ENCODE measurements at regions not wholly inside any gene's neighbourhood (a gene's known extent, or its start where the extent isn't known, plus 50 kb on each side); places are given as distances from the start of the nearest gene placed in this dataset.

DNA sequence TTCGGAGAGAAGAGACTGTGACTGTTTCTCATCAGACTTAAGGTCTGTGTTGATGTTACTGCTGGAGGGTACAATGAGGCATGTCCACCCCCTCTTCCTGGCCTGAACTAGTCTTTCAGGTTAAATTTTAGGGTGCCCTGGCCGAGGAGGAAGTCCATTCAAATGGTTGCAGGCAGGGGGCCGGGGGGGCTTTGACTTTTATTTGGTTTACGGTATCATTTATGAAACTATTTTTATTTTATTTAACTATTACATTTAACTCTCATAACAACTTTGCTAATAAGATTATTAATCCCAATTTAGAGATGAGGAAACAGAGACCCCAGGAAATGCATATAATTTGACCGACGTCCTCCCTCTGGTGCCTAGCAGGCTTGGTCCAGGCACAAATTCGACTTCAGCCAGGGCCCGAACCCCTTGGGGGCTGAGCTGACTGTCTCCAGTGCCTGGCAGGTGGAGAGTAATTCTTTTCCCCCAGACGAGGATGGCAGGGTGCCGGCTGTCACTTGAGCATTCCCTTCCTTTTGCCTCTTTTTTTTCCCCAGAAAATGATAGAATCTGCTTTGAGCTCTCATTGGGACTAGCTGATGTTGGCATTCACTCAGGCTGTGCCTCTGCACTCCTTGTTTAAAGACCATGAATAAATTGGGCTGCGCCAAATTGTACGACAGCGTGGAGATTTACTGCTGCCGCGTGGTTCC lies 255.3 kb upstream of the SALL3 start:
- TF ChIP-seq POLR2A (IDR thresholded peaks at IDR 0.05), result no peak
- no peak for TF ChIP-seq CTCF (IDR thresholded peaks at IDR 0.05)

Measured in heart left ventricle (tissue), 13 donors.